ENCODE measurements at regions not wholly inside any gene's neighbourhood (a gene's known extent, or its start where the extent isn't known, plus 50 kb on each side); places are given as distances from the start of the nearest gene placed in this dataset.

DNA sequence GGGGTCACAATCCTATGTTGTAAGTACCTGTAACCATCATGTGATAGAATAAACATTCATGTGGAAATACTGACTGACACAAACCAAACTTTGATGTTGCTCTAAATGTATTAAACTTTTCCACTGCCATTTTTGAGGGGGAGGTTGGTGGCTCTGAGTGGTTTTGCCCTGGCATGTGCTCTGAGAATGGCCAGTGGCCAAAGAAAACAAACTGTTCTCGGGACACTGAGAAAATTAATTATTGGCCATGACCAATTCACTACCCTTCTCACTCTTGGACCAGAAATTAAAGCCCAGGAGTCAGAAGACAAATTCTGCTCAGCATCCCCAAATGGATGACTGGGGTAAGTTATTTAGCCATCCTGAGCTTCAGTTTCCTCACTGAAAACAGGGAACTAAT, 195.9 kb downstream of the XPNPEP1 start:
- DNase-seq (ENCODE audit: low read depth in 1 of 2, low spot score in 1 of 2) (no peak), ATAC-seq (no peak), FAIRE-seq (no peak)
- POLR2A ChIA-PET = no interaction called here
- TF ChIP-seq JUN (IDR thresholded peaks at IDR 0.05) (no peak), CHD4 (IDR thresholded peaks at IDR 0.05; ENCODE audit: borderline replicate concordance) (no peak), E2F6 (IDR thresholded peaks at IDR 0.05; ENCODE audit: borderline replicate concordance, low read depth) (no peak), SREBF2 (IDR thresholded peaks at IDR 0.05) (no peak), FOSL2 (IDR thresholded peaks at IDR 0.05) (no peak), FOSL2 (CRISPR knock-in tag; IDR thresholded peaks at IDR 0.05) (no peak), RFX5 (IDR thresholded peaks at IDR 0.05) (no peak), TFCP2L1 (CRISPR knock-in tag; IDR thresholded peaks at IDR 0.05) (no peak), MYC (IDR thresholded peaks at IDR 0.05; ENCODE audit: borderline replicate concordance, low read length) (no peak), NR3C1 (IDR thresholded peaks at IDR 0.05) (no peak), HDAC2 (IDR thresholded peaks at IDR 0.05) (no peak), ZC3H11A (IDR thresholded peaks at IDR 0.05) (no peak), MAFK (IDR thresholded peaks at IDR 0.05; ENCODE audit: partially characterized antibody) (no peak), MAZ (IDR thresholded peaks at IDR 0.05; ENCODE audit: borderline replicate concordance, low read depth, low read length) (no peak), ZFP36 (IDR thresholded peaks at IDR 0.05; ENCODE audit: borderline replicate concordance, partially characterized antibody) (no peak), RCOR1 (IDR thresholded peaks at IDR 0.05; ENCODE audit: low read depth, low read length) (no peak)
- TF ChIP-seq, protein P1, sequence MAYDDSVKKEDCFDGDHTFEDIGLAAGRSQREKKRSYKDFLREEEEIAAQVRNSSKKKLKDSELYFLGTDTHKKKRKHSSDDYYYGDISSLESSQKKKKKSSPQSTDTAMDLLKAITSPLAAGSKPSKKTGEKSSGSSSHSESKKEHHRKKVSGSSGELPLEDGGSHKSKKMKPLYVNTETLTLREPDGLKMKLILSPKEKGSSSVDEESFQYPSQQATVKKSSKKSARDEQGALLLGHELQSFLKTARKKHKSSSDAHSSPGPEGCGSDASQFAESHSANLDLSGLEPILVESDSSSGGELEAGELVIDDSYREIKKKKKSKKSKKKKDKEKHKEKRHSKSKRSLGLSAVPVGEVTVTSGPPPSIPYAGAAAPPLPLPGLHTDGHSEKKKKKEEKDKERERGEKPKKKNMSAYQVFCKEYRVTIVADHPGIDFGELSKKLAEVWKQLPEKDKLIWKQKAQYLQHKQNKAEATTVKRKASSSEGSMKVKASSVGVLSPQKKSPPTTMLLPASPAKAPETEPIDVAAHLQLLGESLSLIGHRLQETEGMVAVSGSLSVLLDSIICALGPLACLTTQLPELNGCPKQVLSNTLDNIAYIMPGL (CRISPR knock-in tag; IDR thresholded peaks at IDR 0.05; ENCODE audit: borderline replicate concordance) = no peak
- TF ChIP-seq, protein P2, sequence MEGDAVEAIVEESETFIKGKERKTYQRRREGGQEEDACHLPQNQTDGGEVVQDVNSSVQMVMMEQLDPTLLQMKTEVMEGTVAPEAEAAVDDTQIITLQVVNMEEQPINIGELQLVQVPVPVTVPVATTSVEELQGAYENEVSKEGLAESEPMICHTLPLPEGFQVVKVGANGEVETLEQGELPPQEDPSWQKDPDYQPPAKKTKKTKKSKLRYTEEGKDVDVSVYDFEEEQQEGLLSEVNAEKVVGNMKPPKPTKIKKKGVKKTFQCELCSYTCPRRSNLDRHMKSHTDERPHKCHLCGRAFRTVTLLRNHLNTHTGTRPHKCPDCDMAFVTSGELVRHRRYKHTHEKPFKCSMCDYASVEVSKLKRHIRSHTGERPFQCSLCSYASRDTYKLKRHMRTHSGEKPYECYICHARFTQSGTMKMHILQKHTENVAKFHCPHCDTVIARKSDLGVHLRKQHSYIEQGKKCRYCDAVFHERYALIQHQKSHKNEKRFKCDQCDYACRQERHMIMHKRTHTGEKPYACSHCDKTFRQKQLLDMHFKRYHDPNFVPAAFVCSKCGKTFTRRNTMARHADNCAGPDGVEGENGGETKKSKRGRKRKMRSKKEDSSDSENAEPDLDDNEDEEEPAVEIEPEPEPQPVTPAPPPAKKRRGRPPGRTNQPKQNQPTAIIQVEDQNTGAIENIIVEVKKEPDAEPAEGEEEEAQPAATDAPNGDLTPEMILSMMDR (IDR thresholded peaks at IDR 0.05) = no peak
- TF ChIP-seq, protein P3, sequence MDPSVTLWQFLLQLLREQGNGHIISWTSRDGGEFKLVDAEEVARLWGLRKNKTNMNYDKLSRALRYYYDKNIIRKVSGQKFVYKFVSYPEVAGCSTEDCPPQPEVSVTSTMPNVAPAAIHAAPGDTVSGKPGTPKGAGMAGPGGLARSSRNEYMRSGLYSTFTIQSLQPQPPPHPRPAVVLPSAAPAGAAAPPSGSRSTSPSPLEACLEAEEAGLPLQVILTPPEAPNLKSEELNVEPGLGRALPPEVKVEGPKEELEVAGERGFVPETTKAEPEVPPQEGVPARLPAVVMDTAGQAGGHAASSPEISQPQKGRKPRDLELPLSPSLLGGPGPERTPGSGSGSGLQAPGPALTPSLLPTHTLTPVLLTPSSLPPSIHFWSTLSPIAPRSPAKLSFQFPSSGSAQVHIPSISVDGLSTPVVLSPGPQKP (IDR thresholded peaks at IDR 0.05; ENCODE audit: low read depth, low read length) = no peak
- Histone ChIP-seq H3K9me3 (no peaks in the 10 kb centered on the region), H3K4me3 (no peak overlapping the region), H3K4me1 (no peaks in the 10 kb centered on the region), H3K27ac (no peak overlapping the region), H3K4me2 (no peak overlapping the region)
- 0% methylated on average over 1 of the region's 1 CpG for WGBS (ENCODE audit: missing lambda C conversion rate)
- CTCF ChIA-PET = no interaction called here

DNA sequence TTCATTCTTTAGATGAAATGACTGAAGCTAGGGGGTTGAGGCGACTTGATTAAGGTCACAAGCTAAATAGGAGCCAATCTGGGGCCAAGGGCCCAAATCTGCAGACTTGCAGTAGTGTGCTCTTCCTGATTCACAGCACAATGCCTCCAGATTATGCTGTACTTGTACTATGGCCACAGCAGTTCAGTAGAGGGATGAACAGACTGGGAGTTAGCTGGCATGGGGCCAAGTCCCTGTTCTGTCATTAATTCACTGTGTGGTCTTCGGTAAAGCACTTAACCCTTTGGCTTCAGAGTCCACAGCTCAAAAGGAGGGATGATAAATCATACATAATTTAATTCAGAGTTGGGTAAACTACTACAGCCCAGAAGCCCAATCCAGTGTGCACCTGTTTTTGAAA, 196.8 kb downstream of the XPNPEP1 start:
- ChIA-PET CTCF (no interaction called here), POLR2A (no interaction called here)
- Histone ChIP-seq H3K4me2 (no peak overlapping the region), H3K4me1 (no peaks in the 10 kb centered on the region), H3K27ac (no peak overlapping the region), H3K4me3 (no peak overlapping the region), H3K9me3 (no peaks in the 10 kb centered on the region)
- FAIRE-seq = no peak
- 4% methylated on average over 2 of the region's 2 CpGs for WGBS (ENCODE audit: missing lambda C conversion rate)
- DNase-seq (ENCODE audit: low read depth in 1 of 2, low spot score in 1 of 2) = no peak
- no peak for ATAC-seq
- no peak for TF ChIP-seq EHF (CRISPR knock-in tag; IDR thresholded peaks at IDR 0.05)
- TF ChIP-seq E2F6 (IDR thresholded peaks at IDR 0.05; ENCODE audit: borderline replicate concordance, low read depth) = no peak
- TF ChIP-seq REST (IDR thresholded peaks at IDR 0.05) = no peak
- TF ChIP-seq HOXB5 (CRISPR knock-in tag; IDR thresholded peaks at IDR 0.05) = no peak
- no peak for TF ChIP-seq MAZ (IDR thresholded peaks at IDR 0.05; ENCODE audit: borderline replicate concordance, low read depth, low read length)
- TF ChIP-seq TFCP2L1 (CRISPR knock-in tag; IDR thresholded peaks at IDR 0.05) = no peak
- no peak for TF ChIP-seq JUN (IDR thresholded peaks at IDR 0.05)
- TF ChIP-seq, protein P4, sequence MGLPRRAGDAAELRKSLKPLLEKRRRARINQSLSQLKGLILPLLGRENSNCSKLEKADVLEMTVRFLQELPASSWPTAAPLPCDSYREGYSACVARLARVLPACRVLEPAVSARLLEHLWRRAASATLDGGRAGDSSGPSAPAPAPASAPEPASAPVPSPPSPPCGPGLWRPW (IDR thresholded peaks at IDR 0.05) = no peak
- TF ChIP-seq EHMT2 (IDR thresholded peaks at IDR 0.05; ENCODE audit: low read depth) = no peak
- TF ChIP-seq, protein P5, sequence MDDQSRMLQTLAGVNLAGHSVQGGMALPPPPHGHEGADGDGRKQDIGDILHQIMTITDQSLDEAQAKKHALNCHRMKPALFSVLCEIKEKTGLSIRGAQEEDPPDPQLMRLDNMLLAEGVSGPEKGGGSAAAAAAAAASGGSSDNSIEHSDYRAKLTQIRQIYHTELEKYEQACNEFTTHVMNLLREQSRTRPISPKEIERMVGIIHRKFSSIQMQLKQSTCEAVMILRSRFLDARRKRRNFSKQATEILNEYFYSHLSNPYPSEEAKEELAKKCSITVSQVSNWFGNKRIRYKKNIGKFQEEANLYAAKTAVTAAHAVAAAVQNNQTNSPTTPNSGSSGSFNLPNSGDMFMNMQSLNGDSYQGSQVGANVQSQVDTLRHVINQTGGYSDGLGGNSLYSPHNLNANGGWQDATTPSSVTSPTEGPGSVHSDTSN (IDR thresholded peaks at IDR 0.05) = no peak
- TF ChIP-seq MAFK (IDR thresholded peaks at IDR 0.05; ENCODE audit: partially characterized antibody) = no peak
- no peak for TF ChIP-seq FOXS1 (CRISPR knock-in tag; IDR thresholded peaks at IDR 0.05)
- TF ChIP-seq ZFP36 (IDR thresholded peaks at IDR 0.05; ENCODE audit: borderline replicate concordance, partially characterized antibody) = no peak
- no peak for TF ChIP-seq POLR2AphosphoS2 (conservative IDR thresholded peaks at IDR 0.05; ENCODE audit: low read length)
